GM10266 (cell line): ENCODE measurements at regions not wholly inside any gene's neighbourhood (a gene's known extent, or its start where the extent isn't known, plus 50 kb on each side); places are given as distances from the start of the nearest gene placed in this dataset.

Source experiments
- DNase-seq: peaks from one replicate; pipeline ENCODE4 v3.0.0; 2012; ENCODE audit errors: extremely low spot score
- TF ChIP-seq, protein P1 (sequence below): IDR thresholded peaks from 2 replicates; pipeline ENCODE4 v1.5.1; 2012; ENCODE audit warnings: mild to moderate bottlenecking, low read depth; ENCODE audit not compliant: control insufficient read depth, insufficient read depth; ENCODE audit errors: missing control alignments

DNA sequence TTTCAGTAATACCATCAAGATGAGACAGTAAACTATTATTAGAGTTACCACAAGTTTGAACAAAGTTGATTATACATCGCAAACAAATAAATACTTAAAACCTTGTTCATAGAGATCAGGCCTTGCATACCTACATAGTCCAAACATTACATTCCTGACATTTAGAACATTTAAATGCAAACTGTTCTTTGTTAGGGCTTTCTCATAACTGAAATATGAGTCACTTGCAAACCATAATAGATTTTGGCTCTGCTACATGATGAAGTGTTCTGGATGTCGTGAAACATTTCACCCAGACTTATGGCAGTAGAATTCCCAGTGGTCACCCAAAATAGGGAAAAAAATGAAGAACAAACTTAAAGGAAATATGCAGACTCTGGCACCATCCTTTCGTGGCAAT, 75.0 kb downstream of the FAT4 start:
- TF ChIP-seq, protein P1, sequence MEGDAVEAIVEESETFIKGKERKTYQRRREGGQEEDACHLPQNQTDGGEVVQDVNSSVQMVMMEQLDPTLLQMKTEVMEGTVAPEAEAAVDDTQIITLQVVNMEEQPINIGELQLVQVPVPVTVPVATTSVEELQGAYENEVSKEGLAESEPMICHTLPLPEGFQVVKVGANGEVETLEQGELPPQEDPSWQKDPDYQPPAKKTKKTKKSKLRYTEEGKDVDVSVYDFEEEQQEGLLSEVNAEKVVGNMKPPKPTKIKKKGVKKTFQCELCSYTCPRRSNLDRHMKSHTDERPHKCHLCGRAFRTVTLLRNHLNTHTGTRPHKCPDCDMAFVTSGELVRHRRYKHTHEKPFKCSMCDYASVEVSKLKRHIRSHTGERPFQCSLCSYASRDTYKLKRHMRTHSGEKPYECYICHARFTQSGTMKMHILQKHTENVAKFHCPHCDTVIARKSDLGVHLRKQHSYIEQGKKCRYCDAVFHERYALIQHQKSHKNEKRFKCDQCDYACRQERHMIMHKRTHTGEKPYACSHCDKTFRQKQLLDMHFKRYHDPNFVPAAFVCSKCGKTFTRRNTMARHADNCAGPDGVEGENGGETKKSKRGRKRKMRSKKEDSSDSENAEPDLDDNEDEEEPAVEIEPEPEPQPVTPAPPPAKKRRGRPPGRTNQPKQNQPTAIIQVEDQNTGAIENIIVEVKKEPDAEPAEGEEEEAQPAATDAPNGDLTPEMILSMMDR = no peak
- DNase-seq = no peak

- no peak for DNase-seq
- TF ChIP-seq, protein P1 = no peak
Measured at GRCh38 chr4:125390126-125390525, 75.4 kb downstream of the FAT4 start.

DNA sequence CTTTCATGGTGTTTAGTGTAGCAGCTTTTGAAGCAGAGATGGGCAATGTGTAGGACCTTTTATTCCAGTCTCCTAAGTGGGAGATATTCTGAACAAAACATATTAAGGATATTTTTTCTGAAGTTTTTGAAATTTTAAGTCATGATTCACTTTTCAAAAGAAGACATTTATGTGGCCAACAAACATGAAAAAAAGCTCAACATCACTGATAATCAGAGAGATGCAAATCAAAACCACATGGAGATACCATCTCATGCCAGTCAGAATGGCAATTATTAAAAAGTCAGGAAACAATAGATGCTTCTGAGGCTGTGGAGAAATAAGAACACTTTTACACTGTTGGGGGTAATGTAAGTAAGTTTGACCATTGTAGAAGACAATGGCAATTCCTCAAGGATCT, 76.0 kb downstream of the FAT4 start:
- no peak for DNase-seq

DNA sequence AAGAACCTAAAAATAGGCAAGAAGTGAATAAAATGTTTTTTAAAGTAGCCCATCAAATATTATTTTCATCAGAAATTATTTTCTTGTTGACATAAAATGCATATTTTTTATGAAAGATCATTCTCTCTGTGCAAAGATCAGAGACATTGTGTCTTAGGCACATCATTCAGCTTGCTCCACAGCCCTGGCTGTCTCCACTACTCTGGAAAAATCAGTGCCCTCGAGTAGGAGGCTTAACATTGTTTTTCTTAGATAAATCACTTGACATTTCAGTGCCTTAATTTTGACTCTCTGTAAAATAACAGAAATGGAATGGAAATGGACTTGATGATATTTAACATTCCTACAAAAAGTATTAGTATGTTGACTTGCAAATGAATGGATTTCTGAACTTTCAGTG, 77.9 kb downstream of the FAT4 start:
- TF ChIP-seq, protein P1 = no peak
- no peak for DNase-seq

More for the DNA sequence above, 76.0 kb downstream of the FAT4 start:
- TF ChIP-seq, protein P1 = no peak

- no peak for DNase-seq
- TF ChIP-seq, protein P1 = no peak
Measured at GRCh38 chr4:125393825-125394224, 79.1 kb downstream of the FAT4 start.

DNA sequence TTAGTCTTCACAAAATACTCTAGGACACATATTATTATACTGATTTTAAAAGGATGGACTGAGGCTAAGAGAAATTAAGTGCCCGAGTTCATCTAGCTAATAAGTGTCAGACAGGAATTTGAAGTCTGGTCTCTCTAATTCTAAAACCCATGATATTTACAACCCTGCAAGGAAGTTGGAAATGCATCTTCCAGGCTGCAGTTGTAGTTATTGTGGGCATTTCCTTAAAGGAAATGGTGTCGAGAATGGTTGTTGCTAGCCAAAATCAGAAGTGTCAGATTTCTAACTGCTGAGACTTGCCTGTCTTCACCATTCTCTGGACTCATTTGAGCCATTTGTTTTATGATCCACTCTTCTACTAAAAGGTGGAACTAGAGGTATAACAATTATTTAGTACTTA, 82.5 kb downstream of the FAT4 start:
- no peak for DNase-seq
- TF ChIP-seq, protein P1 = no peak

DNA sequence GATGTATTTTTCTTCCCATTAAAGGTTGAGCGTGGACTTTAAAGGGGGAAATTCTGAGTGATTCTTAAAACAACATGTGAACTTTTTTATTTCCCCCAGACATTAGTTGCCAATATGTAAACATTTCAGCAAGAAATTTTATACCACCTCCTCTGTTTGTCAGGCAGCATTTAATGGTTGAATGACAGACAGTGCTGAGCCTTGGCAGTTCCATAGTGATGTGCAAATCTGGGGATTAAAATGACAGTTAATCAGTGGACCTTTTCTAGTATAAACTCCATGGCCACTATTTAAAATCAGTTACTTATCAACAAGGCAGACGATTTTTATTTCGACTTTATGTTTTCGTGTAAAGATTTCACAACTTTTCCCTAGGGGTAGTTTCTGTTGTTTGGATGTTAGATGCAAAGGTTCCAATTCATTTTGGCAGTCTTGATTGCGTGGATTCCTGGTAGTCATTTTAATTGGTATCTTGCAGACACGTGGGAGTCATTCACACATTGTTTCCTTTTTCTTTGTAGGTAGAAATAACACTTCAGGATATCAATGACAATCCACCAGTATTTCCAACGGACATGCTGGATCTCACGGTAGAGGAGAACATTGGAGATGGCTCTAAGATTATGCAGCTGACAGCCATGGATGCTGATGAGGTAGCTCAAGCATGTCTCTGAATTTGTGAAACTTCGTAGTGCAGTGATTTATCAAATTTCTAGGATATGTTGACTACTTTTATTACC, 83.7 kb downstream of the FAT4 start:
- TF ChIP-seq, protein P1 = no peak
- DNase-seq = no peak
